ENCODE measurements at regions not wholly inside any gene's neighbourhood (a gene's known extent, or its start where the extent isn't known, plus 50 kb on each side); places are given as distances from the start of the nearest gene placed in this dataset.
A peak's percentile ranks its signal among the peaks of the same experiment; 100 is the strongest.

DNA sequence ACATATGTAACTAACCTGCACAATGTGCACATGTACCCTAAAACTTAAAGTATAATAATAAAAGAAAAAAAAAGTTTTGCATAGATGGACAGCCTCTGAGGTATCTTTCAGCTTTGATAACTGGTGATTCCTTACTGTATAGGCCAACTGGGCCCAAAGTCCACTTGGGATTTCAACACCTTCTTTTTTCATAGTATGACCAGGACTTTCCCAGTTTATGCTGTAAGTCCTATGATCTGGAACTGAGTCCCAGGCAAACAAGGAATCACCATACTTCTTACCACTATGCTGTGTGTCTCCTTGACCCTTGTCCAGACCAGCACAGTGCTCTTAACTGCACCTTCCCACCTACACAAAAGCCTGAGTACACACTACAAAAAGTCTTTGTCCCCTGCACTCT lies 205.1 kb upstream of the RBBP8 start:
- Histone ChIP-seq H3K36me3 (no peaks in the 10 kb centered on the region), H3K27me3 (no peaks in the 10 kb centered on the region), H3K27ac (no peak overlapping the region), H3K4me1 (no peaks in the 10 kb centered on the region), H3K9me3 (no peaks in the 10 kb centered on the region), H3K4me3 (no peak overlapping the region)
- intact Hi-C loops (cut with DNase I) = no loop called here
- DNase-seq = no peak
- no peak for TF ChIP-seq CTCF (IDR thresholded peaks at IDR 0.05)
- peak; percentile 58 for ATAC-seq

GRCh38 chr18:22728481-22729105 lies 204.5 kb upstream of the RBBP8 start:
- DNase-seq (no peak), ATAC-seq (no peak)
- Histone ChIP-seq H3K4me1 (no peaks in the 10 kb centered on the region), H3K27me3 (no peaks in the 10 kb centered on the region), H3K4me3 (no peak overlapping the region), H3K9me3 (no peaks in the 10 kb centered on the region), H3K27ac (no peak overlapping the region), H3K36me3 (no peaks in the 10 kb centered on the region)
- intact Hi-C loops (cut with DNase I) = no loop called here
- no peak for TF ChIP-seq CTCF (IDR thresholded peaks at IDR 0.05)

DNA sequence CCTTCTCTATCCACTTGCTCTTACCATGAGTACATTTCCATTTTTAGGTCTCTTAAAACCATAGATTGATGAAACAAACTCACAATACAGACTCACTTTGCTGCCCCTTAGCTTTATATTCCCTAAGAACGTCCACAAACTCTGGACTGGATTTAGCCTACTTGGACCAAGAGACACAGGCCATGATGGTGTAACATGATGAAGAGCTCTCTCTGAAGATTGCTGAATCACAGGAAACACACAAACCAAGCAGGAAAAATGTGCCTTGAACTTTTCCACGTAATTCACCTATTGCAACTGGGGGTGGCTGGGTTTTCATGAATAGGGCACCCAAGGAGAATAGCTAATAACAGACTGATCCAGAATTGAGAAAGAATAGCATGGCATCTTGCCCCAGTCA lies 201.7 kb upstream of the RBBP8 start:
- DNase-seq (no peak), ATAC-seq (peak; percentile 71)
- no peaks in the 10 kb centered on the region for H3K27me3 ChIP-seq

DNA sequence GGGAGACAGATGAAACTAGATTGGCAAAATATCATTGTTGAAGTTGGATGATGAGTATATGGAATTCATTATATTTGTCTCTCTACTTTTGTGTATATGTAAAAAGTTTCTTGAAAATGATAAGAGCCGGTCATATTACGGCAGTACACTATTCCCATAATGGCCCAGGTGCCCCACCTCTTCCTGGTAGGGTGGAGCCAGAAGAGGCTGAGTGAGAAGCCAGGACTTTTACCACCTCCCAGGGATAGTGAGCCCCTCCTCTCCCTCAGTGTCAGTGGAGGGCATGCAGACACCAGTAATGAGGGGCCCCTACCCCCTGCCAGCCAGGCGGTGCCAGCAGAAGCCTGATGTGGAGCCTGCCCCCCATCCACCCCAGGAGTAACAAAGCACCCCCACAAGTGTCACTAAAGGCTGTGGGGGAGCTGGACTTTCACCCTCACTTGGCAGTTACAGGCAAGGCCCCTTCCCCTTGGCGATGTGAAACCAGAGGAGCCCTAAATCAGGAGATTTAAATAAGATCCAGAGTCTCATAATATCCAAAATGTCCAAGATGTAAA lies 198.9 kb upstream of the RBBP8 start:
- Histone ChIP-seq H3K27me3 (no peaks in the 10 kb centered on the region), H3K9me3 (no peaks in the 10 kb centered on the region), H3K27ac (no peak overlapping the region), H3K4me3 (no peak overlapping the region), H3K4me1 (no peaks in the 10 kb centered on the region), H3K36me3 (no peaks in the 10 kb centered on the region)
- no peak for DNase-seq
- TF ChIP-seq CTCF (IDR thresholded peaks at IDR 0.05) = no peak
- intact Hi-C loops (cut with DNase I) = no loop called here
- no peak for ATAC-seq

More for the DNA sequence above, 201.7 kb upstream of the RBBP8 start:
- no peak for TF ChIP-seq CTCF (IDR thresholded peaks at IDR 0.05)
- Histone ChIP-seq H3K4me3 (no peak overlapping the region), H3K9me3 (no peaks in the 10 kb centered on the region), H3K36me3 (no peaks in the 10 kb centered on the region), H3K4me1 (no peaks in the 10 kb centered on the region), H3K27ac (no peak overlapping the region)
- intact Hi-C loops (cut with DNase I) = no loop called here

DNA sequence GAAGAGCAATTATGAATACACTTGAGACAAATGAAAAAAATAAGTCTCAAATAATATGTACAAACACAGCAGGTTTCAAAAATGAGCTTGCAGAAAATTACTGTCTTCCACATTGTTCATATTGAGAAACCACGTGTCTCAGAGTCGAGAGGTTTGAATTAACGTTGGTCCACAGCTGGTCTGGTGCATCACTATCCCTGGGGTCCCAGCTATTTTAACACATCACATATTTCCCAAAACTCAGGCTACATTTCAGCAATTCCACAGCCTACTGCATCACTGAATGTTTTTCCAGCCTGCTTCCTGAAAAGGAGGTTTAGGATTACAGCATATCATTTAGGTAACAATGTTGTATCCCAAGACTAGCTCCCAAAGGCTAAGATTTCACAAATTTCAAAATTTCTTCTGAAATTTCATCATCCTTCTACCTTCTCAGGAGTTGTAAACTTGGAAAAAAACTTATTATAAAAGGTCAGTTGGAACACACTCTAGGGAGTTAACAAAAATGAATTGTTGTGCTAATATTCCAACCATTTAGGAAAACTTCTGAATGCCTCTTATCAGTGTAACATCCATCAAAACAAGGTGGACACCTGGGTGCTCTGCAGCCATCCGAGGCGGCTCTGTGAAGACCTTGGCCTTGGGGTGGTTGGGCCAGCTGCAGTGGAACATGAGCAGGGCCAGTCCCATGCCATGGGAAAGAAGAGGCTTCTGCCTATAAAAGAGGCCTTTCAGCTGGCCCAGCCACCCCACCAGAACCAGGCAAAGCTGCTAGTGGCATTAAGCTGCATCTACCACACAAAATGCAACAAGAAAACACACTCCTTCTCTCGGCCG lies 198.1 kb upstream of the RBBP8 start:
- Histone ChIP-seq H3K36me3 (no peaks in the 10 kb centered on the region), H3K4me3 (no peak overlapping the region), H3K27me3 (no peaks in the 10 kb centered on the region), H3K4me1 (no peaks in the 10 kb centered on the region), H3K9me3 (no peaks in the 10 kb centered on the region), H3K27ac (no peak overlapping the region)
- no peak for TF ChIP-seq CTCF (IDR thresholded peaks at IDR 0.05)
- ATAC-seq (no peak), DNase-seq (no peak)
- intact Hi-C loops (cut with DNase I) = no loop called here
